Panc1 (cell line): ENCODE measurements at regions not wholly inside any gene's neighbourhood (a gene's known extent, or its start where the extent isn't known, plus 50 kb on each side); places are given as distances from the start of the nearest gene placed in this dataset.
"Not testable (repeated sequence)": the region's sequence is repeated elsewhere in the genome, so short reads cannot be mapped to it uniquely, and the experiment has no call there.

Source experiments
- POLR2AphosphoS5 ChIP-seq: IDR thresholded peaks from 2 replicates; pipeline ENCODE4 v1.6.1; 2012; ENCODE audit warnings: mild to moderate bottlenecking, low read depth, low read length, moderate library complexity
- TF ChIP-seq, protein P1 (sequence below): fragments of 450-650 bp; IDR thresholded peaks from 2 replicates; pipeline ENCODE4 v1.5.1; 2017; ENCODE audit warnings: mild to moderate bottlenecking

DNA sequence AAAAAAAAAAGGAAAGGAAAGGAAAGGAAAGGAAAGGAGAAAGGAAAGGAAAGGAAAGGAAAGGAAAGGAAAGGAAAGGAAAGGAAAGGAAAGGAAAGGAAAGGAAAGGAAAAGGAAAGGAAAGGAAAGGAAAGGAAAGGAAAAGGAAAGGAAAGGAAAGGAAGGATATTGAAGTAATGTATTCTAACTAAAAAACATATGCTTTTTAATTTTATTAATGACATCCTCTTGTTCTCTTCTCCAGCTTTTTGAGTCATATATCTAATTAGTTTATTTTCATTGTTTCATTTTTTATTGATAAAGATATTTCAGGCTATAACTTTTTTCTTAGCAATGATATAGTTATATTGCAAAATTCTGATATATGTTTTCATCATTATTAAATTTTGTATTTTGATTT lies 585.8 kb upstream of the ARID1B start:
- TF ChIP-seq POLR2AphosphoS5, result not testable (repeated sequence)
- TF ChIP-seq, protein P1, sequence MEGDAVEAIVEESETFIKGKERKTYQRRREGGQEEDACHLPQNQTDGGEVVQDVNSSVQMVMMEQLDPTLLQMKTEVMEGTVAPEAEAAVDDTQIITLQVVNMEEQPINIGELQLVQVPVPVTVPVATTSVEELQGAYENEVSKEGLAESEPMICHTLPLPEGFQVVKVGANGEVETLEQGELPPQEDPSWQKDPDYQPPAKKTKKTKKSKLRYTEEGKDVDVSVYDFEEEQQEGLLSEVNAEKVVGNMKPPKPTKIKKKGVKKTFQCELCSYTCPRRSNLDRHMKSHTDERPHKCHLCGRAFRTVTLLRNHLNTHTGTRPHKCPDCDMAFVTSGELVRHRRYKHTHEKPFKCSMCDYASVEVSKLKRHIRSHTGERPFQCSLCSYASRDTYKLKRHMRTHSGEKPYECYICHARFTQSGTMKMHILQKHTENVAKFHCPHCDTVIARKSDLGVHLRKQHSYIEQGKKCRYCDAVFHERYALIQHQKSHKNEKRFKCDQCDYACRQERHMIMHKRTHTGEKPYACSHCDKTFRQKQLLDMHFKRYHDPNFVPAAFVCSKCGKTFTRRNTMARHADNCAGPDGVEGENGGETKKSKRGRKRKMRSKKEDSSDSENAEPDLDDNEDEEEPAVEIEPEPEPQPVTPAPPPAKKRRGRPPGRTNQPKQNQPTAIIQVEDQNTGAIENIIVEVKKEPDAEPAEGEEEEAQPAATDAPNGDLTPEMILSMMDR, result not testable (repeated sequence)
